HCT116 (cell line): ENCODE measurements at regions not wholly inside any gene's neighbourhood (a gene's known extent, or its start where the extent isn't known, plus 50 kb on each side); places are given as distances from the start of the nearest gene placed in this dataset.

ENCODE experiments used
- ATAC-seq: fragments of 200-7000 bp; cut with Tn5 transposase; 2 replicates; pipeline ENCODE4 v1.9.1; 2020; ENCODE audit warnings: mild to moderate bottlenecking, moderate library complexity
- BruUV-seq: library from RNA; stranded (reverse); fragments of 400-500 nt; replicated peaks from 2 replicates; lab custom pipeline; 2021; lab: Mats Ljungman, UMichigan
- CTCF ChIA-PET: fragments of 300-600 bp; sonication (Branson Sonifier 250); formaldehyde crosslinking; loops from one replicate; lab custom pipeline; 2021; ENCODE audit warnings: antibody characterized with exemption; lab: Charles Lee
- POLR2A ChIA-PET: fragments of 300-600, 350-600 bp; sonication (Branson Sonifier 250); formaldehyde crosslinking; loops from one replicate; lab custom pipeline; 2021; ENCODE audit warnings: antibody characterized with exemption; lab: Charles Lee
- RAD21 ChIA-PET, 2 experiments: fragments of 300-600 bp; sonication (Branson Sonifier 250); formaldehyde crosslinking; loops; one replicate each; lab custom pipeline; 2023; ENCODE audit warnings: low total read pairs in 2 of 2; ENCODE audit not compliant: uncharacterized antibody in 2 of 2, unreplicated experiment in 2 of 2, low non-redundant PET in 1 of 2; lab: Charles Lee
- DNase-seq: peaks from one replicate; pipeline ENCODE4 v3.0.0-alpha.2; 2010; ENCODE audit warnings: low read depth, low spot score
- H2AFZ ChIP-seq: fragments of 200-600 bp; shearing (Covaris generic), sonication (generic); 2 replicates; pipeline ENCODE4 v1.6.1; 2017; ENCODE audit warnings: low read depth, mixed run types, mixed read lengths, antibody characterized with exemption, low read length; ENCODE audit not compliant: poor library complexity, severe bottlenecking
- H3K27ac ChIP-seq: 2 replicates; pipeline ENCODE4 v1.5.1; 2012; ENCODE audit warnings: low read depth, low read length
- H3K27me3 ChIP-seq: fragments of 200-600 bp; sonication (generic); 2 replicates; pipeline ENCODE4 v1.6.1; 2016; ENCODE audit warnings: mixed run types, low read length, mixed read lengths; ENCODE audit not compliant: insufficient read depth
- H3K36me3 ChIP-seq, 2 experiments: fragments of 200-500 bp in 1 of 2; fragments of 200-600 bp in 1 of 2; sonication (Bioruptor generic) in 1 of 2; sonication (generic) in 1 of 2; 2 replicates each; pipeline versions ENCODE4 v1.5.1 to v1.6.1; 2014 to 2016; ENCODE audit warnings: low read length in 2 of 2, inconsistent platforms in 1 of 2, mixed read lengths in 1 of 2, mixed run types in 1 of 2; ENCODE audit not compliant: insufficient read depth in 2 of 2, control insufficient read depth in 1 of 2
- H3K4me1 ChIP-seq, 2 experiments: fragments of 200-600 bp in 1 of 2; sonication (generic) in 1 of 2; 2 replicates each; pipeline versions ENCODE4 v1.5.1 to v1.6.1; 2012 to 2017; ENCODE audit warnings: low read length in 2 of 2, inconsistent platforms in 1 of 2, mild to moderate bottlenecking in 1 of 2, mixed read lengths in 1 of 2, mixed run types in 1 of 2, moderate library complexity in 1 of 2; ENCODE audit not compliant: insufficient read depth in 2 of 2, control insufficient read depth in 1 of 2
- H3K4me2 ChIP-seq: fragments of 200-600 bp; sonication (generic); 2 replicates; pipeline ENCODE4 v1.6.1; 2017; ENCODE audit warnings: mixed run types, low read length, mixed read lengths
- H3K4me3 ChIP-seq, 2 experiments: fragments of 200-600 bp in 1 of 2; sonication (generic) in 1 of 2; replicated peaks in 1 of 2; 2 replicates each; pipeline ENCODE4 v1.5.1; 2011 to 2016; ENCODE audit warnings: low read length in 2 of 2, control low read depth in 1 of 2, low read depth in 1 of 2, mild to moderate bottlenecking in 1 of 2, mixed read lengths in 1 of 2, mixed run types in 1 of 2
- H3K79me2 ChIP-seq: fragments of 200-600 bp; sonication (generic); 2 replicates; pipeline ENCODE4 v1.6.1; 2017; ENCODE audit warnings: mild to moderate bottlenecking, mixed run types, low read length, moderate library complexity, mixed read lengths; ENCODE audit not compliant: insufficient read depth
- H3K9ac ChIP-seq: fragments of 200-600 bp; sonication (generic); 2 replicates; pipeline ENCODE4 v1.6.1; 2016; ENCODE audit warnings: low read length, mixed read lengths
- H3K9me2 ChIP-seq: fragments of 200-600 bp; sonication (generic), shearing (Covaris generic); 2 replicates; pipeline ENCODE4 v1.6.1; 2017; ENCODE audit warnings: mixed run types, mild to moderate bottlenecking, moderate library complexity; ENCODE audit not compliant: insufficient read depth
- H3K9me3 ChIP-seq, 2 experiments: fragments of 200-500 bp in 1 of 2; fragments of 200-600 bp in 1 of 2; sonication (Bioruptor generic) in 1 of 2; sonication (generic) in 1 of 2; 2 replicates each; pipeline ENCODE4 v1.6.1; 2014 to 2017; ENCODE audit warnings: low read length in 2 of 2, mixed read lengths in 2 of 2, inconsistent platforms in 1 of 2, low read depth in 1 of 2, mild to moderate bottlenecking in 1 of 2, mixed run types in 1 of 2, moderate library complexity in 1 of 2; ENCODE audit not compliant: control insufficient read depth in 1 of 2, insufficient read depth in 1 of 2
- H4K20me1 ChIP-seq: fragments of 200-600 bp; sonication (generic), shearing (Covaris generic); 2 replicates; pipeline ENCODE4 v1.6.1; 2017; ENCODE audit warnings: mixed run types, mild to moderate bottlenecking, moderate library complexity; ENCODE audit not compliant: insufficient read depth
- ATF3 ChIP-seq: IDR thresholded peaks from 2 replicates; pipeline ENCODE4 v1.6.1; 2012
- EGR1 ChIP-seq: IDR thresholded peaks from 2 replicates; pipeline ENCODE4 v1.6.1; 2012; ENCODE audit warnings: low read depth
- ELF1 ChIP-seq: IDR thresholded peaks from 2 replicates; pipeline ENCODE4 v1.6.1; 2012; ENCODE audit warnings: low read depth, borderline replicate concordance
- EZH2 ChIP-seq: fragments of 200-600 bp; sonication (generic); IDR thresholded peaks from 2 replicates; pipeline ENCODE4 v1.6.1; 2017; ENCODE audit warnings: antibody characterized with exemption, mixed run types
- EZH2phosphoT487 ChIP-seq: fragments of 200-600 bp; IDR thresholded peaks from 2 replicates; pipeline ENCODE4 v1.6.1; 2018; ENCODE audit warnings: antibody characterized with exemption, borderline replicate concordance
- FOSL1 ChIP-seq: IDR thresholded peaks from 2 replicates; pipeline ENCODE4 v1.6.1; 2012; ENCODE audit warnings: low read depth
- JUND ChIP-seq: IDR thresholded peaks from 2 replicates; pipeline ENCODE4 v1.6.1; 2012
- POLR2A ChIP-seq: IDR thresholded peaks from 2 replicates; pipeline ENCODE4 v1.7.0; 2011; ENCODE audit warnings: borderline replicate concordance; ENCODE audit not compliant: insufficient read depth, insufficient read length; ENCODE audit errors: extremely low read depth
- POLR2AphosphoS5 ChIP-seq: IDR thresholded peaks from 2 replicates; pipeline ENCODE4 v1.6.1; 2011; ENCODE audit warnings: mild to moderate bottlenecking, low read depth, low read length, moderate library complexity
- SIN3A ChIP-seq: IDR thresholded peaks from 2 replicates; pipeline ENCODE4 v1.6.1; 2012; ENCODE audit warnings: low read depth
- SP1 ChIP-seq: IDR thresholded peaks from 2 replicates; pipeline ENCODE4 v1.6.1; 2012; ENCODE audit warnings: low read depth
- SRF ChIP-seq: IDR thresholded peaks from 2 replicates; pipeline ENCODE4 v1.6.1; 2012; ENCODE audit warnings: low read depth
- TCF7L2 ChIP-seq: IDR thresholded peaks from 2 replicates; pipeline ENCODE4 v1.7.0; 2011; ENCODE audit warnings: borderline replicate concordance, inconsistent platforms; ENCODE audit not compliant: insufficient read depth, insufficient read length; ENCODE audit errors: extremely low read depth
- YY1 ChIP-seq: IDR thresholded peaks from 2 replicates; pipeline ENCODE4 v1.6.1; 2011; ENCODE audit warnings: low read length, low read depth, moderate library complexity, mild to moderate bottlenecking; ENCODE audit not compliant: insufficient replicate concordance; ENCODE audit errors: extremely low read depth
- ZFX ChIP-seq: fragments of 450-650 bp; IDR thresholded peaks from 2 replicates; pipeline ENCODE4 v1.6.1; 2017
- ZNF274 ChIP-seq: fragments of 200-500 bp; sonication (Bioruptor generic); IDR thresholded peaks from 2 replicates; pipeline ENCODE4 v1.6.1; 2014; ENCODE audit warnings: mild to moderate bottlenecking, low read depth, low read length, inconsistent platforms
- intact Hi-C: fragments of 100-400 bp; cut with micrococcal nuclease; formaldehyde crosslinking; loops from 2 replicates; pipeline ENCODE4 v1.10.0; 2022
- TF ChIP-seq, protein P1 (sequence below): IDR thresholded peaks from 2 replicates; pipeline ENCODE4 v1.6.1; 2011; ENCODE audit warnings: mild to moderate bottlenecking, low read length, moderate library complexity; ENCODE audit not compliant: insufficient replicate concordance; ENCODE audit errors: extremely low read depth

GRCh38 chrX:109826954-109827708 is 94.1 kb upstream of the ACSL4 start (continued):
- TF ChIP-seq, protein P1, sequence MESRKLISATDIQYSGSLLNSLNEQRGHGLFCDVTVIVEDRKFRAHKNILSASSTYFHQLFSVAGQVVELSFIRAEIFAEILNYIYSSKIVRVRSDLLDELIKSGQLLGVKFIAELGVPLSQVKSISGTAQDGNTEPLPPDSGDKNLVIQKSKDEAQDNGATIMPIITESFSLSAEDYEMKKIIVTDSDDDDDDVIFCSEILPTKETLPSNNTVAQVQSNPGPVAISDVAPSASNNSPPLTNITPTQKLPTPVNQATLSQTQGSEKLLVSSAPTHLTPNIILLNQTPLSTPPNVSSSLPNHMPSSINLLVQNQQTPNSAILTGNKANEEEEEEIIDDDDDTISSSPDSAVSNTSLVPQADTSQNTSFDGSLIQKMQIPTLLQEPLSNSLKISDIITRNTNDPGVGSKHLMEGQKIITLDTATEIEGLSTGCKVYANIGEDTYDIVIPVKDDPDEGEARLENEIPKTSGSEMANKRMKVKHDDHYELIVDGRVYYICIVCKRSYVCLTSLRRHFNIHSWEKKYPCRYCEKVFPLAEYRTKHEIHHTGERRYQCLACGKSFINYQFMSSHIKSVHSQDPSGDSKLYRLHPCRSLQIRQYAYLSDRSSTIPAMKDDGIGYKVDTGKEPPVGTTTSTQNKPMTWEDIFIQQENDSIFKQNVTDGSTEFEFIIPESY = no peak
- no peak for TF ChIP-seq SIN3A
- TF ChIP-seq JUND = no peak
- no peak for TF ChIP-seq SRF
- no peak for TF ChIP-seq ZNF274
- TF ChIP-seq SP1 = no peak
- TF ChIP-seq ATF3 = no peak
- TF ChIP-seq POLR2A = no peak
- TF ChIP-seq EZH2 = no peak
- no peak for TF ChIP-seq EZH2phosphoT487
- TF ChIP-seq ELF1 = no peak

DNA sequence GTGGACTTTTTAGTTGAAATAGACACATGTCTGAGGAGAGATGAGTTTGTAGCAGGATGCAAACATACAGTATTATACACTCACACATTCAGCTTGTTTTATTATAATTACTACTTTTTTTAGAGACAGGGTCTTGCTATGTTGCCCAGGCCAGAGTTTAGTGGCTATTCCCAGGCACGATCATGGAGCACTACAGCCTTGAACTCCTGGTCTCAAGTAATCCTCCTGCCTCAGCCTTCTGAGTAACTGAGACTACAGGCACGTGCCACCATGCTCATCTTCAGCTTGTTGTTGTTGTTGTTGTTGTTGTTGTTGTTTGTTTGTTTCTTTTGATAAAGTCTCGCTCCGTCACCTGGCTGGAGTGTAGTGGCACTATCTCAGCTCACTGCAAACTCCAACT is 94.7 kb upstream of the ACSL4 start:
- H4K20me1 ChIP-seq = no peaks in the 10 kb centered on the region
- no peak overlapping the region for H3K27ac ChIP-seq
- CTCF ChIA-PET = interaction anchor here (0.8 to 1.4 kb wide), 2 partner anchors 29 to 114 kb away, joined by 3 to 5 read pairs; no protein-coding TSS in a partner anchor
- H3K9ac ChIP-seq = no peak overlapping the region
- H3K4me1 ChIP-seq = peaks cover 2 to 12% of the 10 kb centered on the region in 2 experiments; a peak in 3 of 4 replicates
- no peak for ATAC-seq
- POLR2A ChIA-PET = no interaction called here
- RAD21 ChIA-PET = no interaction called here
- no peak overlapping the region for H3K4me3 ChIP-seq
- no peak for TF ChIP-seq EGR1
- TF ChIP-seq POLR2AphosphoS5 = no peak
- no peak for TF ChIP-seq FOSL1
- no peak for TF ChIP-seq JUND
- TF ChIP-seq ELF1 = no peak
- TF ChIP-seq ZNF274 = no peak
- no peak for TF ChIP-seq ZFX
- TF ChIP-seq ATF3 = no peak
- no peak for TF ChIP-seq YY1
- TF ChIP-seq SIN3A = no peak
- TF ChIP-seq TCF7L2 = no peak
- no peaks in the 10 kb centered on the region for H3K9me2 ChIP-seq
- no peak overlapping the region for H2AFZ ChIP-seq
- H3K79me2 ChIP-seq = no peaks in the 10 kb centered on the region
- peak overlapping the region; percentile 40; the same call in 1 of the 2 replicates for H3K4me2 ChIP-seq
- H3K36me3 ChIP-seq = no peaks in the 10 kb centered on the region
- no TSS peak for BruUV-seq
- H3K27me3 ChIP-seq = no peaks in the 10 kb centered on the region
- intact Hi-C loops = no loop called here
- no peak for DNase-seq
- H3K9me3 ChIP-seq = no peaks in the 10 kb centered on the region
